8988T (cell line): ENCODE measurements at regions not wholly inside any gene's neighbourhood (a gene's known extent, or its start where the extent isn't known, plus 50 kb on each side); places are given as distances from the start of the nearest gene placed in this dataset.
"Not testable (repeated sequence)": the region's sequence is repeated elsewhere in the genome, so short reads cannot be mapped to it uniquely, and the experiment has no call there.

Experiments
- DNase-seq: peaks from one replicate; pipeline ENCODE4 v3.0.0; 2011

DNA sequence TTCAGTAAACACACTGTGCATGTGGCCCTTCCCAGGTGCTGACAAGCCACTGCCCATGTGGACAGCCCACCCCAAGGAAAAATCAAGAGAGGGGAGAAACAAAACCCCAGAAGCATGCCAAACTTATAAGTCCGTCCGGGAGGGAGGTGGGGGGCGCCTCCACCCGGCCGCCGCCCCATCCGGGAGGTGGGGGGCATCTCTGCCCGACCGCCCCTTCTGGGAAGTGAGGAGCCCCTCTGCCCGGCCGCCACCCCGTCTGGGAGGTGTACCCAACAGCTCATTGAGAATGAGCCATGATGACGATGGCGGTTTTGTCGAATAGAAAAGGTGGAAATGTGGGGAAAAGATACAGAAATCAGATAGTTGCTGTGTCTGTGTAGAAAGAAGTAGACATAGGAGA is 53.8 kb upstream of the C2CD4B start:
- DNase-seq = no peak

DNA sequence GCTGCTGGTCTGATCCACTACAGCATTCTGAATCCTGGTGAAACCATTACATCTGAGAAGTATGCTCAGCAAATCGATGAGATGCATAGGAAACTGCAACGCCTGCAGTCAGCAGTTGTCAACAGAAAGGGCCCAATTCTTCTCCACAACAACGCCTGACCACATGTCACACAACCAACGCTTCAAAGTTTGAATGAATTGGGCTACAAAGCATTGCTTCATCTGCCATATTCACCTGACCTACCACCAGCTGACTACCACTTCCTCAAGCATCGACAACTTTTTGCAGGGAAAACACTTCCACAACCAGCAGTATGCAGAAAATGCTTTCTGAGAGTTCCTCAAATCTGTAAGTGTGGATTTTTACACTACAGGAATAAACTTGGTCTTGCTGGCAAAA is 54.7 kb upstream of the C2CD4B start:
- DNase-seq = no peak

- DNase-seq = no peak
Observed at GRCh38 chr15:62223020-62223419, 57.9 kb upstream of the C2CD4B start.

GRCh38 chr15:62228604-62229003 is 63.5 kb upstream of the C2CD4B start:
- DNase-seq = no peak

GRCh38 chr15:62231856-62232255 is 66.8 kb upstream of the C2CD4B start:
- no peak for DNase-seq

DNA sequence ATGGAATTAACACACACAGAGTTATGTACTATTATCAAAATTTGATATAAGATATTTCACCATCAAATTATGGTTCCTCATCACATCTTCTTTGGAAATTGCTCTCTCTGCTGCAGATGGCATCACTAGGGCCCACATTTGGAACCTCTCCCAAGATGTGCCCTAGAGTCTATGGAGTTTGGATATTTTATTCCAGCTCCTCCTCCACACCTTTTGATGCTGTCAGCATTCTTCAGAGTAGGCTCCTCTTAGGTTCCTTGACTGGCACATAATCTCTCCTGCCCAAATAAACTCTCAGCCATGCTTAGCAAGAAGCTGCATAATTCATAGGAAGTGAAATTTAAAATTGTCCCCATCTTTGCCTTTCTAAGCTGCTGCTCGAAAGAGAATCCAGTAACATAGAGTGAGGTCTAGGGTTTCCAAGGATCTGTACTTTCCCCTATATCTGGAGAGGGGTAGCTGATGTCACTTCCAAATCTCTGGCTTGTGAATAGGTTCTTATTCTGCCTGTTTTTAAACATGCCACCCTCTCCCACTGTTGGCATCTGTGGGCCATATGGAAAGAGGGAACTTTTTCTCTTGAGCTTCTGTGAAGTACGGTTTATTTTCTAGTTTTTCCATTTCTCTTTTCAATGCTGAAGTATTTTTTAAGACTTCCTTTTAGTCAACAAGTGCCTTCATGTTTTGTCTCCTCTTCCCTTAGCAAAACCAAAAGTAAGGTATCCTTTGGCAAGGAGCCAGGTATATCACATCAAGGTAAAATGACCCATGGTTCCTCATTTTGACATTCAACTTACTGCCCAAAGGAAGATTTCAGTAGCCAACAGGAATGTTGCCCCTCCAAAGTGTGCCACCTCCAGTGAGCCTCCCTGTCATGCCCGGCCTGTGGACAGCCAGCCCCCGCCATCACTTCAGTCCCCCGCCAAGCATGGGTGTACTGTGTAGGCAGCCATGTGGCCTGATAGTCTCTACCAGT is 75.3 kb upstream of the C2CD4B start:
- DNase-seq = no peak

DNA sequence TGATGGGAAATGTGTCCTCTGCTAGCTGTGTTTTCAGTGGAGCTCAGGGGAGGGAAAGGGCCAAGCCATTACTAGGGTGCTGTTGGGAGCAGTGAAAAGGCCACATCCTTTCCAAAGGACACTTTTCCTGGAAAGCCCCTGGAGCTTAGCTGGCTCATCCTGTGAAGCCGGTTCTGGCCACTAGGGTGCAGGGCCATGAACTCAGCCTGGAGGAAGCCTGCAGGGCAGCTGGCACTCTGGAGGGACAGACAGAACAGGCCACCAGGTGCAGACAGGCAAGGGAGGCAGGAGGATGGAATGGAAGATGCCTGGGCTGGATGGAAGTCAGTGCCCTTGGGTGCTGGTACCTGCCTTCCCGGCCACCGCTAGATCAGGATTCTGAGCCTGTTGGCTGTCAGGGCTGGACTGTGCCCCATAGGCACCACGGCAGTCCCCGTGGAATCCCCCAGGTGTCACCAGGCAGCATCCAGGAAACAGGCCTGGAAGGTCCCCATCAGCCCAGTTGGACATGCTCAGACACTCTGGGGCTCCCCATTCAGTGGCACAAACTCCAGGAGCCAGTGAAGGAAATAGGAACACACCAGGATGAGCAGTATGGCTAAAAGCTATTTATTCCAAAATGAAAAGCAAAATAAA is 76.2 kb upstream of the C2CD4B start:
- DNase-seq = peak; percentile 42

GRCh38 chr15:62242999-62243398 is 77.9 kb upstream of the C2CD4B start:
- no peak for DNase-seq

DNA sequence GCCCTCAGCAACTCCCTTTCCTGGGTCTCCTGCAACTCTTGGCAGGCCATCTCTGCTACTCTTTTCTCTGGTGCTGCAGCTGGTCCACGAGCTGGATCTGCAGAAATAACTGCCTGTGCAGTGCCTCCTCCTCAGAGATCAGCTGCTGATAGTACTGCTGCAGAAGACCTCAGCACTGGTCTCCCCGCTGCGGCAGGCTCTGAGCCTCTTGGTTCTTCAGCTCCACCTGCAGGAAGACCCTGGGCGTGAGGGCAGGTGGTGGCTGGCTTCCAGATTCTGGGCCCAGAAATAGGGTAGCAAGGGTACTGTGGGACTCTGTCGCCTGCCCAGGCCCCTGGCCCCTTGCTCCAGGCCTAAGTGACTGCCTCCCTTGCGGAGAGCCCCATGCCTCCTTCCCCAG is 79.7 kb upstream of the C2CD4B start:
- DNase-seq = no peak

GRCh38 chr15:62248277-62248984 is 83.3 kb upstream of the C2CD4B start:
- DNase-seq = no peak

DNA sequence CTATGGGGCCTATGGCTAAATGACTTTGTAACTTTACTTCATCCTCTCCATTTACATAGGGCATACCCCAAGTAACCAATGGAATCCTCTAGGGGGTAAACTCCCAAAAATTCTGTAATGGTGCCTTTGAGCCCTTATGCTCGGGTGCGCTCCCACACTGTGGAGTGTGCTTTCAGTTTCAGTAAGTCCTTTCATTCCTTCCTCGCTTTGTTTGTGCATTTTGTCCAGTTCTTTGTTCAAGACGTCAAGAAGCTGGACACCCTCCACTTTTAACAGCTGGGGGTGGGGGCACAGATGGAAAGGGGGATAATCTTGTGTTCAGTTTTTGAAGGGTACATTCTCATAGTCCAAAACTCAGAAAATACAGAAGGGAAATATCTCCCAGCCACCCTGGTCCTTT is 84.4 kb upstream of the C2CD4B start:
- no peak for DNase-seq

- DNase-seq = no peak
Observed at GRCh38 chr15:62250186-62250585, 85.1 kb upstream of the C2CD4B start.

DNA sequence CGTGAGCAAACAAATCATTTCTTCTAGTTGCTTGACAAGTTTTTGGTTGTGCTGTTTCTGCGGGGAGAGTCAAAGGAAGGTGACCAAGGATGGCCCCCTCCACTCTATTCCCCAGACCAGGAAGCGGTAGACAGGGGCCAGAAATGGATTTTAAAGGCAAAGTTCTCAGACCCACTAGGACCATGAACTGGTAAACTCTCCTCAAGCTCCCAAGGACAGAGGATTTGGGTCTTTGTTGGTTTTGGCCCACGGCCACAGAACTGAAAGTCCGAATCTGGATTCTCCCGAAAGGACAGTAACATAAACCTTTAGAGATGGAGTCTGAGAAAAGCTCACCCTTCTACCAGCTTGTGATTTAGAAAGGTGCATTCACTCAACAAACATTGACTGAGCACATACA is 85.9 kb upstream of the C2CD4B start:
- no peak for DNase-seq

DNA sequence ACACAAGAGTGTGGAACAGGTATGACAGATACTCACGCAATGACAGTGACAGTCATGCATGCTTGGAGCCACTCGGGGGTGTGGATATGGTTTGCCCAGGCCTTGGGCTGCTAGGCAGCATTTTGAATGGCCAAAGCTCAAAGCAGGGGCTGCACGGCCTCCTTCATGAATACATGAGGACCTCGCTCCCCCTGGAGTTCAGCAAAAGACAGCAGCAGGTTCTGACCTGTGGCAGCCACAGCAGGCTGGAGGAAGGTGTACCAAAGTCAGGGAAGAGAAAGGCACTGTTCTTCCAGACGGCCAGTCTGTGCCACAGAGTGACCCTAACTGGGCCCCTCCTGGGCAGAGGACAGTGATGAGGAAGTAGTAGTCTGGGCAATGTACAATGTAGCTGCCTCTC is 88.2 kb upstream of the C2CD4B start:
- no peak for DNase-seq

DNA sequence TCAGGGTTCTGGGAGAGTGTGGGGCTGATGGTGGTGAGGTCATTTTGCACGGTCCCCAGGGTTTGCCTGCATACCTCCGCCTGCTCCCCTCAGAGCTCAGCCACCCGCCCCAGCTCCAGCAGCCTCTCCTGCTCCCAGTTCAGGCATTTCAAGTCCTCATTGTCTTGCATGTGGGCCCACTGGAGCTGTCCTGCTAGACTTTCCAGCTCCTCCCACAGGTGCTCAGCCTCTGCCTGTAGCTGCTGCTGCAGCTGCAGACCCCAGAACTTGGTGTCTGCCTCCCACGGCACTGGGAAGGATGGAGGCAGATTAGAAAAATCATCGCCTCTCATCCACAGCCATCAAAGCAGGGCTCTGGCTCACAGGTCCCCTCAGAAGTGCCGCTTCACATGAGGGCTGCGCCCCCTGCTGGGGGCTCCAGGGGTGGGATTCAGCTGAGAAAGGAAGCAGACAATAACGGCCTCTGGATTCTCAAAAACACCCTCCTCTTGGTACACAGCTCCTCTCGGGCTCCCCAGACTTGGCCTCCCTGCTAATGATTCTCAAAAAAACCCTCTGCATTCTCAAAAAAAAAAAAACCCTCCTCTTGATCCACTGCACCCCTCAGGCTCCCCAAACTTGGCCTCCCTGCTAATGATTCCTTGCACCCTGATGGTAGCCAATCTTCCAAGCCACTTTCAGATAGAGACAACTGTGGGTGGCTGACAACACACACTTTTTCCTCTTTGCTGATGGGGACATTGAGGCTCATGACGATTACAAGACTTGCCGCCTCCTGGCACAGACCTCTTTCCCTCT is 89.3 kb upstream of the C2CD4B start:
- peak; percentile 40 for DNase-seq

GRCh38 chr15:62256430-62256829 is 91.3 kb upstream of the C2CD4B start:
- not testable (repeated sequence) for DNase-seq

- no peak for DNase-seq
Observed at GRCh38 chr15:62257996-62258521, 93.0 kb upstream of the C2CD4B start.

DNA sequence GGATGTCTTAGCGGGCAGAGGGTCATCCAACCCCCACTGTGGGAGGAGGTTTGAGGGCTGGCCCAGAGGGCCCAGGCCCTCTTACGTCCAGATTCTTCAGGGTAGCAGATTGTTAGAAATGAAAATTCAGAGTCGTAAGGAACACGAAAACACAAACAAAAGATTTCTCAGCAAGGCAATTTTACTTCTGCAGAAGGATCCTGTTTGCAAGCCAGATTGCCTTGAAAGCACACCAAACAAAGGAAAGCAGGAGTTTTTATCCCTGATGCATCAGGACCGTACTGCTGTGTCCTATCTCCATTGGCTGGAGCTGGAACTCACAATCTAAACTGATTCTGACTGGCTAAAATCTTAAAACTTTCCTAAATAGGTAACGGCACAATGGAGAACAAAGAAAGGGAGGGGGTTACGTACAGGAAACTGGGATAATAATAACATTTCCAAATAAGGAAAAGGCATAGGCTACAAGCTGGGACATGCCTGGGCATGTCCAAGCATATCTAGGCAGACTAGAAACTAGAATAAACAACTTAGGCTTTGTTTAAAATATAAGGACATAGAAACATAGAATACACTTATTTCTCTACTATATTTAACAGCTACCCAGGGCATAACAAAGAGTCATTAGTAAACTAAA is 97.3 kb upstream of the C2CD4B start:
- DNase-seq = no peak

- no peak for DNase-seq
Observed at GRCh38 chr15:62264196-62264595, 99.1 kb upstream of the C2CD4B start.

DNA sequence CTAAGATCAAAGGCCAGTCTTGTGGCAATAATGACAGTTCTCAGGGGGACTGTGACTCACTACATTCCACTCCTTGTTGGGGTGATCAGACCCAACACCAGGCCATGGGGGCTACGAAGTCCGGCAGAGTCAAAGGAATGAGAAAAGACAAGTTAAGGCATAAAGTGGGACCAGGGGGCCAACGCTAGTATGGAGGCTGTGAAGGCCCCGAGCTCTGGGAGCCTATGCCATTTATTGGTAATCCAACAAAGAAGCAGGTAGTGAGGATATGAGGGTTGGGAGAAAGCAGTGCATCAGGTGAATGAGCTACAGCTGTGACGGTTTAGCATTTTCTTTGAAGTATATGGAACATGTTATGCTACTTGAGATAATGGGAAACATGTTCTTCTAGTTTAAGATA is 104.4 kb upstream of the C2CD4B start:
- no peak for DNase-seq

- no peak for DNase-seq
Observed at GRCh38 chr15:62270216-62270921, 105.3 kb upstream of the C2CD4B start.
